ENCODE measurements at regions not wholly inside any gene's neighbourhood (a gene's known extent, or its start where the extent isn't known, plus 50 kb on each side); places are given as distances from the start of the nearest gene placed in this dataset.
A peak's percentile ranks its signal among the peaks of the same experiment; 100 is the strongest.
"Not testable (repeated sequence)": the region's sequence is repeated elsewhere in the genome, so short reads cannot be mapped to it uniquely, and the experiment has no call there.

DNA sequence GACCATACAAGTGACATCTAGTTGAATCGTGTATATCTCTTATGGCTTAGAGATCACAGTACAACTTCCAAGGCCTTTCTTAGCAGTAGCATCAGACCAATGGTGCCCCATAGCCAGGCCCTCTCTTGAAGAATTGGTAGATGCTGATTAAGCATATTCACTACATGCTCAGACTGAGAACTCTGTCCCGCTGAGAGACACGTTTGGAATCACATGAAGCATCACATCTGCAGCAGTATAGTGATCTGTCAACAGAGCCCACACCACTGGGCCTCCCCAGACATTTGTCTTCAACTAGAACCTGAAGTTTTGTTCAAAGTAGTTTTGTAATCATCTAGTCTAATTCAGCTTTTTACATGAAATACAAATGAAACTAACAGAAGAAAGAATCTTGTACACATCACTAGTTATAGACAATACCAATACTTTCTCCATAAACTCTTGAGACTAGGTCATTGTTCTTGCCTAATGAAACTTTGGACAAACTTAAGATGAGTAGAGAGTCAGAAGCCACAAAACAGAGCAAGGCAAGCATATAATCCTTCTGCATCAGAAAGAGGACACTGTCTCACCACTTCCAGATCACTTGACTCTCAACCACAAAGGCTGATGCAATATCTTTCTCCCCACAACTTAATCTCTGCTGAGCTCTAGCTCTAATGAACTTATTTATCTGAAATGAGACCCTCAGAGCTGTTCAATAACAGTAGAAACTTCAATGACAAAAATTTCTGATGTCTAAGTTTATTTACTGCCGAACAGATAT lies 182.7 kb downstream of the TBX18 start:
- DNase-seq (ENCODE audit: low read depth) = peak; percentile 88

DNA sequence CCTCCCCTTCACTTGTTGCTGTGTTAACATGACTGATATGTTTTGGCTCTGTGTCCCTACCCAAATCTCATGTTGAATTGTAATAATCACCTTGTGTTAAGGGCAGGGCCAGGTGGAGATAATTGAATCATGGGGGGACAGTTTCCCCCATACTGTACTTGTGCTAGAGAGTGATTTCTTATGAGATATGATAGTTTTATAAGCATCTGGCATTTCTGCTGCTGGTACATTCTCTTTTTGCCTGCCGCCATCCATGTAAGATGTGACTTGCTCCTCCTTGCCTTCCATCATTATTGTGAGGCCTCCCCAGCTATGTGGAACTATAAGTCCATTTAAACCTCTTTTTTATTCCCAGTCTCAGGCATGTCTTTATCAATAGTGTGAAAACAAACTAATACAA lies 185.0 kb downstream of the TBX18 start:
- no peak for DNase-seq (ENCODE audit: low read depth)

DNA sequence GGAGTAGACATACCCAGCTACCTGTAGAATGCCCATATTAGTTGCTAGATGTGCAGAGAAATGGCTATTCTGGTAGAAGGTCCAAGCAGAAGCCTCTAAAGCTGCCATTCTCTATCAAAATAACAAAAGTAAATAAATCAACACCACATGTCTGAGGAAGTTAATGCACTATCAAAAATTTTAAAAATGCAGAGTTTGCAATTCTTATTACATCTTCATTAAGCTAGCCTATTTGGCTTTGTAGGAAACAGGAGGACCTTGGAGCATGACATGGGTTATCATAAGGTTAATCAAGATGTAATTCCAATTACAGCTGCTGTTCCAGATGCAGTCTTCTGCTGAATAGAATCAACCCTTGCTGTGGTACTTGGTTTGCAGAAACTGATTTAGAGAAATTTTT lies 188.4 kb downstream of the TBX18 start:
- DNase-seq (ENCODE audit: low read depth) = no peak

DNA sequence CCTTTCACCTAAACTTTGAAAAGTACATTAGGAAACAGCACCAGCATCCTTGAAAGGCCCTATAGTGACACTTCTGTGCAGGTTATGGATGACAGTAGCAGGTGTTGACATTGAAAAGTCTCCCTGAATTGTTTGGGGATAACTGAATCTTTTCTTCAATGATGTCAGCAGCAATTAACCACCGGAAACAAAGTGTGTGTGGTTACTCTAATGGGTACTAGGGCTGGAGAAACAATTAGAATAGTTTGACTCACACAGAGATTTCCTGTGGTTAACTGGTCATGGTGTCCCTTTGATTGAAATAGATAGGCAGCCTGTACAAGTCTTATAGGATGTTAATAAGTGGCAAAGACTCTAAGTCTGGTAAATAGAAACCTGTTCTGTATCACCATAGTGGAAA lies 189.1 kb downstream of the TBX18 start:
- DNase-seq (ENCODE audit: low read depth) = peak; percentile 84

DNA sequence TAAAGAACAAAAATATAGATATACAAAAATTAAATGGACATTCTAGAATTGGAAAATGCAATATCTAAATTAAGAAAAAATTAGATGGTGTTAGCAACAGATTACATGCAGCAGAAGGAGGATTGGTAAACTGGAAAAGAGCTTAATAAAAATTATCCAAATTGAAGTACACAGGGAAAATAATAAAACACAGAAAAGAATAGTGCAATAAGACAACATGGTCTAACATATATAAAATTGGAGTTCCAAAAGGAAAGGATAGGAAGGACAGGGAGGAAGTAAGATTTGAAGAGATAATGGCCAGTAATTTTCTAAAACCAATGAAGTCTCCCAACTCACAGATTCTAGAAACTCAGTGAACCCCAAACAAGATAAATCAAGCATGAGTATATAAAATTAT lies 194.5 kb downstream of the TBX18 start:
- no peak for DNase-seq (ENCODE audit: low read depth)

DNA sequence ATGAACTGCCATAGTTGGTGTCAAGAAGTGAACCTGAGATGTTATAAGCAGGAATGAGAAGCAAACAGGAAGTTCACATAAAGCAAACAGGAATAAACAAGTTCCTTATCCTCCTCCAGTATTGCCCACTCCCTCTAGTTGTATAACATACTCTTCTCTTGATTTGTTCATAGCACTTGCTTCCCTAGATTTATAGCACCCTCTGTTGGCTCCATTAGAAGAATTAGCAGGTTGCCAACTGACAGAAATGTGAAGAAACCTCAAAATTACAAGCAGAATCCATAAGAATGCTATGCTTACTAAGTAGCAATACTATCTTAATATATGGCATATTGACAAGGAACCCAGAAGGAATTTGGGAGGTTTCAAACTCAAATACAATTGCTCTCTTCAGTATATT lies 195.4 kb downstream of the TBX18 start:
- DNase-seq (ENCODE audit: low read depth) = peak; percentile 42

DNA sequence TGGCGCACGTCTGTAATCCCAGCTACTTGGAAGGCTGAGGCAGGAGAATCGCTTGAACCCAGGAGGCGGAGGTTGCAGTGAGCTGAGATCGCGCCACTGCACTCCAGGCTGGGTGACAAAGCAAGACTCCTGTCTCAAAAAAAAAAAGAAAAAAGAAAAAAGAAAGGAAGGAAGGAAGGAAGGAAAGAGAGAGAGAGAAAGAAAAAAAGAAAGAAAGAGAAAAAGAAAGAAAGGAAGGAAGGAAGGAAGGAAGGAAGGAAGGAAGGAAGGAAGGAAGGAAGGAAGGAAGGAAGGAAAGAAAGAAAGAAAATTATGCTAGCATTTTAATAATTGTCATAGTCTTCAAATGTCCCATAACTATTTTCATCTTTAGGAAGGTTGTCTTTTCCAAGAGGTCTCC lies 198.7 kb downstream of the TBX18 start:
- DNase-seq (ENCODE audit: low read depth) = not testable (repeated sequence)

DNA sequence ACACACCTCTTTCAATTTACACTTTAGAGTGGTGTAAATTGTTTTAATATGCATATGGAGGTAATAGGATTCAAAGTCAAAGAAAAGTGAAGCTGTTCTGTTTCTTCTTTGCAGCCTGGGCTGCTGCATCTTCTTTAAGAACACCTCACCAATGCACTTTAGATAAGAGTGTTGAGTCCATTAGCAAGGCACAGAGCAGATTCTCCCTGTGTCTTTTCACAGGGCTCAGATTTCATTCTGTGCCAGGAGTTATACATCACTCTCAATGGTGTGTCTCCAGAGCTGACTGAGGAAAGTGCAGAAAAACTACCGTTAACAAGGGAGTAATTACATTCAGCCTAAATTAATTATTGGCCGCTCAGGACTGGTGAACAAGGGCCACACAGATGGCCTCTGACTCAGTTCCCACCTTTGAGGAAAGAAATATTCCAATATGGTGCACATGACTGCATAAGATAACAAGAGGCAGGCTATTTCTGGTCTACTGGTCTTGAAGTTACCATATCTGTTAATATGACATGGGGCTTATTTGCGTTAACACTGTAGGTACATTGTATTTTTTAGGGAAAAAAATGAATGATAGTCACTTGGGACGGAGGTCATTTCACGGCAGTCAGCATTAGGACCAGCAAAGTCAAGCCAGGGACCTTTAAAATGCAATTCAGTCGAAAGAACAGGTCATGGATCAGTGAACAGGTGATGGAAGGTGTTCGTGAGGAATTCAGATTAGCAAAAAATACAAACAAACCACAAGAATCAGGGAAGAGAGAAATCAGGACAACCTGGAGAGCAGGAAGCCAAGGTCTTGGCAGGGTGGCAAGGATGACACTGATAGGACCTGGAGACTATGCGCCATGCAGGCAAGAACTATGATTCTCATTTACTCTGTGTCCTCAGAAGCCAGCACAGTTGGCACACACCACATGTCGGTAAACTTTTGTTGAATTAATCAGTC lies 203.7 kb downstream of the TBX18 start:
- DNase-seq (ENCODE audit: low read depth) = no peak

DNA sequence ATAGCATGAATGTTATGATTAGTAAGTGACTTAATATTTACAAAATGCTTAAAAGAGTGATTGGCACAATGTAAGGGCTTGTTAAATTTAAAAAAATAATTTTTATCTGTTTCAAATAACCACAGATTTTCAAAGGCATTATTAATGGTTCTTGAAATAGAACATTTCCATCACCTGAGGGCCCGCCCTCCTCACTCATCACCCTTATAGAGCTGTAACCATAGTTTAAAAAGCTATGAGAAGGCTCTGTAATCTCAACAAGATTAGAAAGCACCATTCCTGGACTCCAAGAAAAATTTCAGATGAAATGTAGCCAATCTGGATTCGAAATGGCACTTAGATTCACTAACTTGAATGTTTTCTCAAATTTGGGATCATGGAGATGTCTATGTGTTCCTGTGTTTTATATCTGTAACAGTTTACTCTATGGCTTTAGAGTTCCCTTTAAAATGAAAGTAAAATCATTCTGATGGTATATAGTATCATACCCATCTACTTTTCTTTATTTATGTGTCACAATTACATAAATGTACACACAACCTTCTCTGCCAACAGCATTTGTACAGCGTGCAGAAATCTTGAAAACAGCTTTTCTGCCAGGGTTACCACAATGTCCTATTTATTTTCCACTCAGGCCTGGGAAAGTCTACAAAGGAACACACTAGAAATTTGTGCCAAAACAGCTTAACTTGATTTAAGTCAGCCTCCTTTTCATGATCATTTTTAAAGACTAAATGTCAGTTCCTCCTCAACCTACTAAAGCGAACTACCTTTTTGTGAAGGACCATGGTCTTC lies 207.7 kb downstream of the TBX18 start:
- DNase-seq (ENCODE audit: low read depth) = no peak

DNA sequence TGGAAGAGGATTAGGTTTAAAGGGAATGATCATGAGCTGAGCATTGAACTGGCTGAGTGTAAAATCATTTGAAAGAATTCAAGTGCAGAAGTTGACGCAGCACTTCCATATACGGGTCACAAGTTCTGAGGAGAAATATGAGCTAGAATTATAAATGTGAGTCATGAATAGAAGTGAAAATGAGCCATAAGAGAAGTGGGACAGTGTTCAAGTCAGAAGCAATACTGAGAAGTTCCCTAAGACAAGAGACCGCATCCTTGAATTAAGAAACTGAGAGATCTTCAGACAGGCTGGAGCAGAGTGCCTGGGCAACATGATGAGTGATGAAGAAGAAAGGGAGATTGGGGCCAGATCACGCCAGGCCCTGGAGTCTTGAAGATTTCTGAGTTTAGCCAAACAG lies 209.7 kb downstream of the TBX18 start:
- no peak for DNase-seq (ENCODE audit: low read depth)

DNA sequence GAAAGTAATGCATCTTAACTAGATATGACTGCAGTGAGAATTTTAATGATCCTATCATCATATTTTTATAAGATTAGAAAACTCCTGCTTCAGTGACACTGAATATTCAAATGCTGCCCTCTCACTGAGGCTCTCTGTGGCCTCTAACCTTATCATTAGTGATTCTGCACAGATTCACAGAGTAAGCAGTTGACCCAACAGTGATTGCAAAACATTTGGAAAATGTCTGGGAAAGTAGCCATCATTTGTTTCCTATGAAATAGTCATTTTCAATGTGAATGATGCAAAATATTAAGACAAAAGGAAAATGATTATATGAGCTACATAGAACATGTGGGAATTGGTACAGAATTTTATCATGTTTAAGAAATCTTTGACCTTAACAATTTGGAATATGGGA lies 210.3 kb downstream of the TBX18 start:
- DNase-seq (ENCODE audit: low read depth) = peak; percentile 40

DNA sequence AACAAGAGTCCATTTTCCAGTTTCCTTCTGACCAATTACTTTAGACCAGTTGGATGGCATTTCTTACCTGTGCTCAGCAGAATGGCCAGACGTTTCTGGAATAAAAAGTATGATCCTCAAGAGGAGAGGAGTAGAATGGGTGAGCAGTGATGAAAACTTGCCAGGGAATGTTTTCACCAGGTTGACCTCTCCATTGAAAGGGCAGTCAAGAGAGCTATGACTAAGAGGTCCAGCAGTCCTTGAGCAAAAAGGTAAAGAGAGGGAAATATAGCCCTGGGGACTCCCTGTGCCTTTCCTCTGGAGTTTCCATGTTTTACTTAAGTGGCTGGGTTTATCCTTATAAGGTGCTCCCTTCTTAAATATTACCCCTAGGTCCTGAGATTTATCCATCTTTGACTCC lies 210.9 kb downstream of the TBX18 start:
- DNase-seq (ENCODE audit: low read depth) = no peak

DNA sequence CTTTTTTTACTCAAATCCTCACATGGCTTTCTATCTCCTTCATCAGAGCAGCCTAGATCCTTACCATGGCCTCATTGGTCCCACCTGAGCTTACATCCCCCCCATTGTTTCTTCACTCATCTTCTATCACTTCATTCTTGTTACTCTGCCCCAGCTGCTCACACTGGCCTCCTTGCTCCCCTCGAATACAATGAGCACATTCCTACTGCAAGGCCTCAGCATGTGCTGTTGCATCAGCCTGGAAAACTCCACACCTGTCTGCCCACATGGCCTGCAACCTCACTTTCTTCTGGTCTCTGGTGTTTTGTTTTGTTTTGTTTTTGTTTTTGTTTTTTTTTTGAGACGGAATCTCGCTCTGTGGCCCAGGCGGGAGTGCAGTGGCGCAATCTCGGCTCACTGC lies 212.6 kb downstream of the TBX18 start:
- DNase-seq (ENCODE audit: low read depth) = no peak

DNA sequence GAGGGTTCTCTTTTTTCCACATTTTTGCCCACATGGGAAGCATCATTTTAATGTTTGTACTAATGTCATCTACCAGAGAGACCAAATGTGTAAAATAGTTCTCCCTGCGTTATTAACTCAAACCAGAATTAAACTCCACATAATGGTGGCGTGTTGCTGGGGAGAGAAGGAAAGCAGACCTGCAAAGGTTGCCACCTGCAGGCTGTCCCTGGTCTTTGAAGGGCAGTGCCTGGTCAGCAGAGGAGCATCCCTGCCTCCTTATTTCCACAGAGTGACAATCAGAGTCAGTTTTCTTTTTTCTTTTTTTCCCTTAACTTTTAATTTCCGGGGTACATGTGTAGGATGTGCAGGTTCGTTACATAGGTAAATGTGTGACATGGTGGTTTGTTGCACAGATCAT lies 214.5 kb downstream of the TBX18 start:
- DNase-seq (ENCODE audit: low read depth) = no peak

DNA sequence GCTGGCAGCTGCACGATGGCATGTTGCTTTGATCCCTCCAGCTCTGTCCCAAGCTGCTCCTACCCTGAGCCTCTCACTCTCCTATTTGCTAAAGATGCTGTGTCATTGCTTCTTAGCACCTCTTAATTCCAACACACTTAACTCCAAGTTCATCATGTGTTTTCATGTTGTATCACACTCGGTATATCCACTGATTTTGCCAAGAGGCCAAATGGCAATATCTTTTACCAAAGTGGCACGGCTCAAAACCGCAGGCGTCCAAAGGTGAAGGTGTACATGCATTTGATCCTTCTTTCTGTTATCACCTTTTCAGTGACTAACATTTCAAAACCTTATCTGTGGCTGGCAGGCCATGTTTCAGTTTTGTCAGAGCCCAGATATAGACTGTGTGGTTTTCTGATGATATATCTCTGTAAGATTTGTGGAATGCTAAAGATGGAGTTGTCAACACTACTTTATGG lies 217.0 kb downstream of the TBX18 start:
- peak; percentile 72 for DNase-seq (ENCODE audit: low read depth)

DNA sequence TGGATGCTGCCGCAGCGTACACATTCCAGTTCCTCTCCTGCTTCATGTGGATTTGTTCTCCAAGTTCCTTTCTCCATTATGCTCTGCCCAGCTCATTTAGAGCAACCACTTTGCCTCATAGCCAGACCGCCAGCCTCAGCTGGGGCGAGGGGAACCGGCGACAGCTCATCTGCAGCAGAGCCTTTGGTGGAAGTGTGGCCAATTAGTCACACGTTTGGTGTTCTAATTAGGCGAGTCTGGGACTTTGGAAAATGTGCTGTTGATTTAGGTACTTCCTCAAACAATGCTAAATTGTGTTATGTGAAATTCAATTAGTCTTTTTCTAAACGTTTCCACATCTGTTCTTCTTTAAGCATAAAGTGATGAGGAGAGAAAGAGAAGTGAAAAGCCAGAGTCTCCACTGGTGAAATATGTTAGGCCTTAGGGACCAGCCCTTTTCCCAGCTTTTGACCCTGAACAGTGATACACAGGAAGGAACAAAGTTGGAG lies 217.9 kb downstream of the TBX18 start:
- DNase-seq (ENCODE audit: low read depth) = peak; percentile 76

DNA sequence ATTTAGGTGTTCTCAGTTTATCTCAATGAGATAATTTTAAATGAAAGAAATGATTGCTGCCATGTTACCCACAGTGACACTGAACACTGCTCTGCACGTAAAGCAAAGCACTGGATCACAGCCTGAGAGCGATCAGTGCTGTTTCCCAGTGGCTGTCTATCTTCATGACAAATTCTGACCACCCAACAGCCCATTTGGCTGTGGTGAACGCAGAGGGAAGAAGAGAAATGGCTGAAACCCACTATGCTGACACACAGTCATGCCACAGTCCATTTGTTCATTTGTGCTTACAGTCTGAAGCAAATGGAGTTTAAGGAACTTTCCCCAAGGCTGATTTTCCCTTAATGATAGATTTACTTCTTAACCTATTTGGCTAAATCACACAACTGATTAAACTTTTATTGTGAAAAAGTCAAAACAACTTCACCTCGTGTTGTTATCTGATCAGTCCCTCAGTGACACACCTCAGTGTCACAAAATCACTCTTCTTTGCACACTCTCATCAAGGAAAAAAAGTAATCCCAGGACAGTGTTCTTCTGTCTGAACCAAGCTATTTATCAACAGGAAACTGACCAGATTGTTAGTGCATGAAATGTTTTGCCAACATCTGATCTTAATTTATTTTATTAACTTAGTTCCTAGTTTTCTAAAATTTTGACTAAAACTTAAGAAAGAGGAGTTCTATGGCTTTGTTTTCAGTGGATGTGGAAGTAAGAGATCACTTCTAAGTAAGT lies 225.1 kb downstream of the TBX18 start:
- DNase-seq (ENCODE audit: low read depth) = peak; percentile 55

DNA sequence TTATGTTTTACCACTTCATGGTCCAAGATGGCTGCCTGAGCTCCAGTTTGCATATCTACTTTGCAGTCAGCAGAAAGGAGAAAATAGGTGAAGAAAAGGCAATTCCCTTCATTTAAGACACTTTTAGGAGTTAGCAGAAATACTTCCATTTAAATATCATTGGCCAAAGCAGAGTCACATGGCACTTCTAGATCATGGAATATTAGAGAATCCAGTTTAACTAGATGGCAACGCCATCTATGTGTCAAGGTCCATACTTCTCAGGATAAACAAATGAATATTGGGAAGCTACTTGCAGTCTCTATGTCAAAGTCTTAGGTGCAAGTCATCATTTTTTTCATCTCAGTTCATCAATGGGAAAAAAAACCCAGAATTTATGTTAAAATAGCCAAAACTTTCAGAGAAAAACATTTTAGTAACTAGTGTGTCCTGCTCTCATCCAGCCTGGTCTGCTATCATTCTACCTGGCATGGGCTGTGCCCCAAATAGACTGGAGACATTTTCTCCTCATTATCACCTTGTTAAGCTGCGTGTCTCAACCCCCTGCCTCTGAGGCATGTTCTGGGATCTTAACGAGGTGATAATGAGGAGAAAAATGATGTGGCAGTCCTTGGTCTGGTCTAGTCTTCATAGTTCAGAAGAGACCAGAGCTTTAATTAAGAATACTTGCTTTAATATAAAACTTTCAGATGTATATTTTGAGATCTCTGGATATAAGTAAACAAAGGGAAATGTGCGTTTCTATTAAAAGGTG lies 227.3 kb downstream of the TBX18 start:
- no peak for DNase-seq (ENCODE audit: low read depth)

DNA sequence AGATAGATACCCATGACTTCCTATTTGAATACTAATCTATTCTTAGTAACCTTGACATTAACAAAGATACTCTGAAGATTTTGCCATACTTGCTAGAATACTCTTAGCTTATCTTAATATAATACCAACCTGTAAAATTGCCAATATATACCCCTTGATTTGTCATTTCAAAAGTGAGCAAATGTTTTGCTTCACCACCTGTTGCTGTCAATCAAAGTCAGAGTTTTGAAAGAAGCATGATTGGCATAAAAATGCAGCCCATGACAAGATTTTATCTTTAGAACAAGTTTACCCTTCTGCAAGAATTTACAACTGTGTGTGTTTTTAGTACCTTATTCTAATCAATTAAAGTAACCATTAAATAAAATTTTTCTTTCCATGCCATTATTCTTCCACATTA lies 236.2 kb downstream of the TBX18 start:
- DNase-seq (ENCODE audit: low read depth) = no peak

DNA sequence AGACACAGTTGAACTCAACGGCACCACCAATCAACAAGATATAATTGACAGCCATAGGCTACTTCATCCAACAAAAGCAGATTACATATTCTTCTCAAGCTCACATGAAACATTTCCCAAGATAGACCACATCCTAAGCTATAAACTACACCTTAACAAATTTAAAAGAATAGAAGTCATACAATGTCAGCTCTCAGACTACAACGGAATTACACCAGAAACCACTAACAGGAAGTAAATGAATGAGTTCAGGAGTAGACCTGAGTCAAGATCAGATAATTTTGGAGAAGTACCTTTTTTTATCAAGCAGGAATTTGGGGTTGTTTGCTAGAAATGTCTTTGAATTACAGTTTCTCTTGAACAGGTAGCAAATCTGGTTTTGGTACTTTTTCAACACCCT lies 237.8 kb downstream of the TBX18 start:
- DNase-seq (ENCODE audit: low read depth) = no peak

Data from myocyte (in vitro differentiated cells).